ENCODE measurements at regions not wholly inside any gene's neighbourhood (a gene's known extent, or its start where the extent isn't known, plus 50 kb on each side); places are given as distances from the start of the nearest gene placed in this dataset.

DNA sequence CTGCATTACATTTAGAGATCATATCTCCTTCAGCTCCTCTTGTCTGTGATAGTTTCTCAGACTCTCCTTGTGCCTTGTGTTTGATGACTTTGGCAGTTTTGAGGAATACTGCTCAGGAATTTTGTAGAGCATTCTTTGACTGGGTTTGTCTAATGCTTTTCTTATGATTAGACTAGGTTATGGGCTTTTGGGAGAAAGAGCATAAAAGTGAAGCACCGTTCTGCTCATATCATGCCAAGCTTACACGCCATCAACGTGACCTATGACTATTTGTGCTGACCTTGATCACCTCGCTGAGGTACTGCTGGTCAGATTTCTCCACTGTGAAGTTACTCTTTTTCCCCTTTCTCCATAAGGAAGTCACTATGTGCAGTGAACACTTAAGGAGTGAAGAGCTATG, 256.0 kb downstream of the LY86 start:
- no peaks in the 10 kb centered on the region for H3K9me3 ChIP-seq (replicated peaks)
- peaks cover 13% of the 10 kb centered on the region for H3K4me1 ChIP-seq (replicated peaks)
- H3K4me3 ChIP-seq = no peak overlapping the region
- no peaks in the 10 kb centered on the region for H3K36me3 ChIP-seq
- no peak for DNase-seq (ENCODE audit: low read depth in 1 of 2, low spot score in 2 of 2)
- H3K27ac ChIP-seq = no peak overlapping the region
- H3K27me3 ChIP-seq (replicated peaks) = no peaks in the 10 kb centered on the region

DNA sequence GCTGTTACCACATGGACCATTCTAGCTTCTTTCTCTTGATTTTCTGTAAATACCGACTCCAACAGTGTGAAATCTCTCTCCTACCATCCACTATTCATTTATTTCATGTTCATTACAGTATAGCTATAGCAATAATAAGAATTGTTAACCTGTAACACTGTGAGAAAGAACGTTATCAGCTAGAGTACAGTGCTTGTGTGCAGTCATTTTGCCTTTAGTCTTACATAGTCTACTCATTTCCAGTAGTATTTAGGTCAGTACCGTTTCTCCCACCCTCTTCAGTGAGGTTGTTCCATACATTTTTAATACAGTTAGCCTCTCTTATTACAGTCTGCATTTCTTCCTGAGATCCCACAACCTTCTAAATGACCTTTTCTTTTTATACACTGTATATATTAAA, 257.1 kb downstream of the LY86 start:
- Histone ChIP-seq H3K27ac (no peak overlapping the region), H3K36me3 (no peaks in the 10 kb centered on the region), H3K4me3 (no peak overlapping the region), H3K9me3 (replicated peaks) (no peaks in the 10 kb centered on the region), H3K4me1 (replicated peaks) (peaks cover 13% of the 10 kb centered on the region), H3K27me3 (replicated peaks) (no peaks in the 10 kb centered on the region)
- DNase-seq (ENCODE audit: low read depth in 1 of 2, low spot score in 2 of 2) = no peak

DNA sequence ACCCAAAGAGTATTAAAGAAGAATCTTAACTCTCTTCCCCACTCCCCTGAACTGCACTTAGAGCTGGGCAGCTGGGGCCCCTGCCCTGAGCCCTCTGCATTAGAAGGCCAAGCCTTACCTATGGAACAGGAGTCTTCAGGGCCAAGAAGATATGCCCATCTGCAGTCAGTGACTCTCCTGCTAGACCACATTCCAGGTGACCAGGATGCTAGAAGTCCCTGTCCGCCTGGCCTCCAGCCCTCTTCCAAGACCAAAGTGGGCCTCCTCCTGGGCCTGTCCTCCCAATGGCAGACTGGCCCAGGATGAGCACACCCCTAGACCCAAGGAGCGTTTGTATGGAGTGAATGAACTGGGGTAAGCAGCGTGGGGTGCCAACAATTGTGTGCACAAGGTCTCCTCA, 259.1 kb downstream of the LY86 start:
- Histone ChIP-seq H3K36me3 (no peaks in the 10 kb centered on the region), H3K4me3 (no peak overlapping the region)
- DNase-seq (ENCODE audit: low read depth in 1 of 2, low spot score in 2 of 2) = no peak

DNA sequence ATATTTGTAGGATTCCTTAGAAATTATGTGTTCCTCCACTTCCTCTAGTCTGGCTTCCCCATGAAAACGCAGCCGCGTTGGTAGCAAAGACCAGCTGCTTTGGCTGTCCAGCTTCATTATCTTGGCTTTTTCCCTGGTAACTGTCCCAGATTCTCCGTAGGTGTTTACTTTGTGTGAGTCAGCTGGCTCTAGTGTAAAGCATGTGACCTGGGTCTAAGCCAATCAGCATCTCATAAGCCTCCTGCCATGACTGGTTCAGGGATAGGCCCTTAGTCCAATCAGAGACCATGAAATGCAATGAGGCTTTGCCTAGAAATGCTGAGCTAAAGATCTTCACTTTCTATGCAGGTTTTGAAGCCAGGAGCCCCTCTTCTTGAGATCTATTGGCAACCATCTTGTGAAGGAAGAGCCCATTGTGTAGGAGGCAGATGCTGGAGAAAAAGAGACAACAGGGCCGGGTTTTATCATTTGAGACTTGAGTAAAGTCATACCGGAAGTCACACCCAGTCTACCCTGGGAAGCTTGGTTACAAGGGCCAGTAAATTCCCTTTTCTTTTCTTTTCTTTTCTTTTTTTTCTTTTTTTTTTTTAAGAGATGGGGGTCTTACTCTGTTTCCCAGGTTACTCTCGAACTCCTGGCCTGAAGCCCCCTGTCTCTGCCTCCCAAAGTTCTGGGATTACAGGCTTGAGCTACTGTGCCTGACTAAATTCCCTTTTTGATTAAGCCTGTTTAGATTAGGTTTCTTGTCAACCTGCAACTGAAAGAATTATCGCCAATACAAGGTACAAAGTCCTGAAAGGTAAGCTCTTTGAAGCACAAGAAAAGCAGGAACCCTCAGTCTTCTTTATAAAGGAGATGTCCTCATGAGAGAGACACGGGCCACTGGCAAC, 256.5 kb upstream of the RREB1 start:
- Histone ChIP-seq H3K4me1 (replicated peaks) (peaks cover 3% of the 10 kb centered on the region; the same call in 1 of the 2 replicates), H3K9me3 (replicated peaks) (no peaks in the 10 kb centered on the region), H3K27me3 (replicated peaks) (no peaks in the 10 kb centered on the region), H3K36me3 (no peaks in the 10 kb centered on the region), H3K4me3 (no peak overlapping the region), H3K27ac (no peak overlapping the region)
- peak; percentile 28 to 53 for DNase-seq (ENCODE audit: low read depth in 1 of 2, low spot score in 2 of 2)

More for the DNA sequence above, 259.1 kb downstream of the LY86 start:
- H3K4me1 ChIP-seq (replicated peaks) = peaks cover 13% of the 10 kb centered on the region
- H3K27me3 ChIP-seq (replicated peaks) = no peaks in the 10 kb centered on the region
- H3K27ac ChIP-seq = no peak overlapping the region
- H3K9me3 ChIP-seq (replicated peaks) = no peaks in the 10 kb centered on the region

DNA sequence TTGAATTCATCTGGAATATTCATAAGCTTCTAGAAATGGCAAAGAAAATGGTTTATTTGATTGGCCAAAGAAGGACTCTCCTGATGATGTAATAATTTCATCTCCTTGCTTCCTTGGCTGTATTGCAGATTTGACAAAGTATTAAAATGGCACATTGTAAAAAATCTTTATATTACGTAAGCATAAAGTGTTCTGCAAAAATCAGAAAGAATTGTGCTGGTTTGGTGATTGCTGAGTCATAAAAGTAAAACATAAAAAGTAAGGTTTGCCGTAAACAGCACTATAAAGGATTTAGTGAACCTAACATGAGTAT, 255.9 kb upstream of the RREB1 start:
- Histone ChIP-seq H3K4me1 (replicated peaks) (peaks cover 3% of the 10 kb centered on the region; the same call in 1 of the 2 replicates), H3K36me3 (no peaks in the 10 kb centered on the region), H3K27me3 (replicated peaks) (no peaks in the 10 kb centered on the region), H3K9me3 (replicated peaks) (no peaks in the 10 kb centered on the region), H3K4me3 (no peak overlapping the region), H3K27ac (no peak overlapping the region)
- DNase-seq (ENCODE audit: low read depth in 1 of 2, low spot score in 2 of 2) = no peak

DNA sequence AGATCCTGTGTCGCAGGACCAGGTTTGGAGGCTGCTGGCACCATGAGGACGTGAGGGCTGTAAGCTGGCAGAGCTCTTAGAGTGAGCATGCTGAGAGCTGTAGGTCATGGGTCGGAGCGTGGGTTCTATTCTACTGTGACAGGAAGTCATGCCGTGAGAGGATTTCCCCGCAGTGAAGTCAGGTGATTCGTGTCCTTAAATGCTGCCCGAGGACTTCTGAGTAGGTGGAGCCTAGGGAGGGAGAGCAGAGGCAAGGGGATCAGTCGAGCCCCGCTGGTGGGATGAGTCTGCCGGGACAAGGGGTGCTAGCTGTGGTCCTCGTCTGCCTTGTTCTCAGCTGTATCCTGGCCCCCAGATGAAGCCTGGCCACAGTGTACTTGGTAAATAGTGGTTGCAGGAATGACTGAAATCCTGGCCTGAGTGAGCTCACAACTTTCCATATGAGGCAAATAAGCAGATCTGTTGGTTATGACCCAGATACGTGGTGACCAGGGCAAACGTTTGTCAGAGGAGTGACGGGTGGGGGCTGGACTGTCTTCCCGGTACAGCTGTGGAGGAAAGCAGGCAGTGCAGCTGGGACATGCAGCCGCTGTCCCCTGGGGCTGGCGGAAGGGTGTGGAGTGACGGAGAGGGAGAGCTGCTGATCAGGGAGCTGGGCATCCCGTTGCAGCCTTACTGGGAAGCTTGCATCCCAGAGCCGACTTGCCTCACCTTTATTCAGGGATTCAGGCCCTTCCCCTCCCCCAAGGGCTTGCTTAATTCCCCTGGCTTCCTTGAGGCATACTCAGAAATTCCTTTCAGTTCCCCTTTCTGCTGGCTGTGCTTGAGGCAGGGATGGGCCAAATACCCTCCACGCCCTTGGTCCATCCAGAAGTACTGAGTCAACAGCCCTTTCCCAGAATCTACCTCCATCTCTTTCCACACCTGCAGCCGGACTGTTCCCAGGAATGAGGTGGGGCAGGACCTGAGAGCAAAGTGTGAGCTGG, 250.9 kb upstream of the RREB1 start:
- no peak overlapping the region for H3K27ac ChIP-seq
- no peaks in the 10 kb centered on the region for H3K36me3 ChIP-seq
- H3K4me3 ChIP-seq = no peak overlapping the region
- DNase-seq (ENCODE audit: low read depth in 1 of 2, low spot score in 2 of 2) = no peak
- no peaks in the 10 kb centered on the region for H3K9me3 ChIP-seq (replicated peaks)
- no peaks in the 10 kb centered on the region for H3K4me1 ChIP-seq (replicated peaks)
- no peaks in the 10 kb centered on the region for H3K27me3 ChIP-seq (replicated peaks)

DNA sequence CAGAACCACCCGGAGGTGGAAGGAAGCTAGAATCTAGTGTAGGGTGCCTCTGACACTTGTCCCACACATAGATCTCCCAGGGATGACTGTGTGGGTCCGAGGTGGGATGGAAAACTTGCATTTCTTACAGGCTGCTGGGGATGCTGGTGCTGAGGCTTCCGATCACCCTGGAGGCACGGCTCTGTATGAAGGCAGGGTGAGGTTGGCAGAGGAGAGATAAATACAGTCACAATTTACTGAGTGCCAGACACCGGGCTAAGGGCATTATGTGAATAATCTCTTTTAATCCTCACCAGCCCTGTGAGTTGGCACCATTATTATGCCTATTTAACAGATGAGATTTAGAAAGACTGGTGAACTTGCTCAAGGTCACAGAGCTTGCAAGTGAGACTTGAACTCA, 250.2 kb upstream of the RREB1 start:
- H3K4me3 ChIP-seq = no peak overlapping the region
- H3K4me1 ChIP-seq (replicated peaks) = no peaks in the 10 kb centered on the region
- no peaks in the 10 kb centered on the region for H3K36me3 ChIP-seq
- no peak for DNase-seq (ENCODE audit: low read depth in 1 of 2, low spot score in 2 of 2)
- no peak overlapping the region for H3K27ac ChIP-seq
- H3K9me3 ChIP-seq (replicated peaks) = no peaks in the 10 kb centered on the region
- H3K27me3 ChIP-seq (replicated peaks) = no peaks in the 10 kb centered on the region

DNA sequence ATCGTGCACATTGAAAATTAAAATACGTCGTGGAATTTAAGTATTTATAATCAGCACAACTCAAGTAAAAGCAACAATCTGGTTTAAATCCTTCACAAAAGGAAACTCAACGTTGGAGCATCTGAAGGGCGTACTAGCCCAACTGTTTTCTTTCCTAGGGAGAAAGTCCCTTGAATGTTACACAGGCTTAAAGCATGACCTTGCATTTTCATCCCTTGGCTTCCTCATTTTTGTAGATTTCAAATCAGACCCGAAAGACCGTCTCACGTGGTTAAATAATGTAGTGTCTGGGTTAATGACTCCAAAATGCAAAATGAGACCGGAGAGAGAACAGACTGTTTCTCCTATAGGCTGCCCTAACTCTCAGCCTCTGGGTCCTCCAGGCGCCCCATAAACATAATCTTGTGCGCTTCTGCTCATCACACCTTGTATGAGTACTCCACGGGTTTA, 249.2 kb upstream of the RREB1 start:
- H3K4me3 ChIP-seq = no peak overlapping the region
- H3K36me3 ChIP-seq = no peaks in the 10 kb centered on the region
- H3K27me3 ChIP-seq (replicated peaks) = no peaks in the 10 kb centered on the region
- no peak overlapping the region for H3K27ac ChIP-seq
- no peak for DNase-seq (ENCODE audit: low read depth in 1 of 2, low spot score in 2 of 2)
- H3K4me1 ChIP-seq (replicated peaks) = no peaks in the 10 kb centered on the region
- no peaks in the 10 kb centered on the region for H3K9me3 ChIP-seq (replicated peaks)

DNA sequence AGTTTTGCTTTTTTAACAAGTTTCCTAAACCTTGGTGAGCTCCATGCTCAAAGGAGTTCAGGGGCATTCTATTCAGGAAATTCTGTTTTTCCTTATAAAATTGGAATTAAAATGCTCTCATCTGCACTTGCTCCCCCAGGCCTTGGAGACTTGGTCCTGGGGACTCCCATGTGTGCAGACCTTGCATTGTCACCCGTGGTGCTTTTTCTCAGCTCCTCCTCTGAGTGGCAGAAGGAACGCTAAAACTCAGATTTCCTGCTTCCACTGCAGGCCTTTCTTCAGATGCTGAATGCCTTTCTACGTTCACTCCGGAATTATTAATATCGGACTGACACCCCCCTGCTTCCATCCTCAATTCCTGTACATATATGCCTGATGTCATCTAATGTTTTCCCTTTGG, 248.7 kb upstream of the RREB1 start:
- H3K9me3 ChIP-seq (replicated peaks) = no peaks in the 10 kb centered on the region
- H3K27me3 ChIP-seq (replicated peaks) = no peaks in the 10 kb centered on the region
- no peak overlapping the region for H3K27ac ChIP-seq
- H3K4me3 ChIP-seq = no peak overlapping the region
- no peak for DNase-seq (ENCODE audit: low read depth in 1 of 2, low spot score in 2 of 2)
- no peaks in the 10 kb centered on the region for H3K4me1 ChIP-seq (replicated peaks)
- no peaks in the 10 kb centered on the region for H3K36me3 ChIP-seq

DNA sequence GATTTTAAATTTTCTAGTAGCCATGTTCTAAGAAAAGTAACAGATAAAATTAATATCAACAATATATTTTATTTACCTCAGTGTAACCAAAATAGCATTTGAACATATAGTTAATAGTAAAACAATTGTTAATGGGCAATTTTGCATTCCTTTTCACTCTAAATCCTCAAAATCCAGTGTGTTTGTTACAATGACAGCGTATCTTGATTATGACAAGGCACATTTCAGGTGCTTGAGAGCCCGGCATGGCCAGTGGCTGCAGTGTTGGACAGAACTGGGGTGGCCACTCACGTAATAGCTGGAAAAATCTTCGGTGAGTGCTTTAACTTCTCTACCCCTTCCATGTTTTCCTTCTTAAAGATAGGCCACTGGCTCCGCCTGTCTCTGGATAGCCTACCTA, 248.0 kb upstream of the RREB1 start:
- DNase-seq (ENCODE audit: low read depth in 1 of 2, low spot score in 2 of 2) = no peak
- H3K4me3 ChIP-seq = no peak overlapping the region
- H3K27me3 ChIP-seq (replicated peaks) = no peaks in the 10 kb centered on the region
- no peaks in the 10 kb centered on the region for H3K4me1 ChIP-seq (replicated peaks)
- H3K27ac ChIP-seq = no peak overlapping the region
- no peaks in the 10 kb centered on the region for H3K36me3 ChIP-seq
- no peaks in the 10 kb centered on the region for H3K9me3 ChIP-seq (replicated peaks)

DNA sequence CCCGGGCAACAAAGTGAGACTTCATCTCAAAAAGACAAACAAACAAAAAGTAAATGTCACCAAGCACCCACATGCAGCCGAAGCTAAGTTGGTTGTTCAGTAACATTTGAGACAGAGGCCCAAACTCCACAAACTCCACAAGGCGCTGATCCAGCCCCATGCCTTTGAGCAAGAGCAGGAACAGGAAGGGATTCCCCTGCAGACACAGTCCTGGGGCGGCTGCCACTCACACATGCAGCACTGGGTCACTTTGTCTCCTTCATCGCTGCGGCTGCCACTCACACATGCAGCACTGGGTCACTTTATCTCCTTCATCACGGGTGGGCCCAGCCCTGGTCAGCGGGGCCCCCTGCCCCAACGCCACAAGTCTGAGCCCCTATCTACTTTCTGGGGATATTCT, 246.9 kb upstream of the RREB1 start:
- DNase-seq (ENCODE audit: low read depth in 1 of 2, low spot score in 2 of 2) = no peak
- Histone ChIP-seq H3K27me3 (replicated peaks) (no peaks in the 10 kb centered on the region), H3K36me3 (no peaks in the 10 kb centered on the region), H3K4me3 (no peak overlapping the region), H3K27ac (no peak overlapping the region), H3K4me1 (replicated peaks) (no peaks in the 10 kb centered on the region), H3K9me3 (replicated peaks) (no peaks in the 10 kb centered on the region)

DNA sequence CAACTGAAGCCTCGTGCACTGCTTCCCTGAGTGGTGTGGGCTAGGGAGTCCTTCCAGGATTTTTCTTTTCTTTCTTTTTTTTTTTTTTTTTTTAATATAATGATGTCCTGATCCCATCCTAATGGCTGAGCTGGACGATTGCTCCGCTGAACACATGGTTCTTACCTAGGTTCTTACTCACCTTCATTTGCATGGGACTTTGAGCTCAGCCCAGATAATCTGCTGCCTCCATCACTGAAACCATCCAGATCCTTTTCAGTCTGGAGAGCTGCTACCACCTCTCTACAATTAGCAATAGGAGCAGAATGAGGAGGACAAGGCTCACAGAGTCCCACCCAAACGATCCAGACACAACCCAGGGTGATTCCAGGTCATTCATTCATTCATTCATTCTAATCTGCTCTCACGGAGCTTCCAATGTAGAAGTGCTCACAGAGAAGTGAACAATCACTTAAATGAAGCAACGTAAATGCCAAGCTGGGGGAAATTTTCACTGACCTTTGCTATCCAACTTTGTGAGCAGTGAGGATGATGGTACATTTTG, 246.3 kb upstream of the RREB1 start:
- H3K27me3 ChIP-seq (replicated peaks) = no peaks in the 10 kb centered on the region
- no peak for DNase-seq (ENCODE audit: low read depth in 1 of 2, low spot score in 2 of 2)
- H3K36me3 ChIP-seq = no peaks in the 10 kb centered on the region
- no peaks in the 10 kb centered on the region for H3K4me1 ChIP-seq (replicated peaks)
- H3K27ac ChIP-seq = no peak overlapping the region
- H3K9me3 ChIP-seq (replicated peaks) = no peaks in the 10 kb centered on the region
- H3K4me3 ChIP-seq = no peak overlapping the region

DNA sequence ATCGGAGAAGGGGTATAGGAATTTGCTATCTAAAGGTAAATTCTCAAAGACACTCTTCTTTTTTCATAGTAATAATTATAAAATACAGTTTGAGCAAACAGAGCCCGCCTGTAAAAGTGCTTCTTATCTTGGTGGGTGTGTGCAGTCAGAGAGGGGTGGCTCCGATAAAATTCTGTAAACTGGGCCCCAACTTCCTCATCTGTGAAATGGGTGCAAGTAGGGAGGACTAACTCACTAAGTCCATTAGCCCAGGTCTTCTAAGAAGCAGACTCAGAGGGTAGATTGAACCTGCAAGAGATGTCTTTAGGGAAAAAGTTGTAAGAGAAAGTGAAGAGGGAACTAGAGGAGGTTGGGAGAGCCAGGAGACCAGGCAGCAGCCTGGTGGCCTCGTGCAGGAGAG, 245.8 kb upstream of the RREB1 start:
- Histone ChIP-seq H3K27me3 (replicated peaks) (no peaks in the 10 kb centered on the region), H3K9me3 (replicated peaks) (no peaks in the 10 kb centered on the region)

More for the DNA sequence above, 245.8 kb upstream of the RREB1 start:
- H3K4me3 ChIP-seq = no peak overlapping the region
- no peak for DNase-seq (ENCODE audit: low read depth in 1 of 2, low spot score in 2 of 2)
- no peaks in the 10 kb centered on the region for H3K36me3 ChIP-seq
- no peak overlapping the region for H3K27ac ChIP-seq
- H3K4me1 ChIP-seq (replicated peaks) = no peaks in the 10 kb centered on the region
